Epithelial cell of esophagus (primary cell): ENCODE measurements at regions not wholly inside any gene's neighbourhood (a gene's known extent, or its start where the extent isn't known, plus 50 kb on each side); places are given as distances from the start of the nearest gene placed in this dataset.

Experiments
- DNase-seq: peaks from one replicate; pipeline ENCODE4 v3.0.0; 2010; ENCODE audit warnings: low read depth
- H3K4me3 ChIP-seq: 2 replicates; pipeline ENCODE4 v1.5.1; 2011; ENCODE audit warnings: mild to moderate bottlenecking, low read length, control low read depth
- TF ChIP-seq, protein P1 (sequence below): IDR thresholded peaks from 2 replicates; pipeline ENCODE4 v1.5.1; 2011; ENCODE audit warnings: low read depth, mild to moderate bottlenecking, low read length, control low read depth, inconsistent platforms; ENCODE audit not compliant: insufficient read depth; ENCODE audit errors: missing control alignments

DNA sequence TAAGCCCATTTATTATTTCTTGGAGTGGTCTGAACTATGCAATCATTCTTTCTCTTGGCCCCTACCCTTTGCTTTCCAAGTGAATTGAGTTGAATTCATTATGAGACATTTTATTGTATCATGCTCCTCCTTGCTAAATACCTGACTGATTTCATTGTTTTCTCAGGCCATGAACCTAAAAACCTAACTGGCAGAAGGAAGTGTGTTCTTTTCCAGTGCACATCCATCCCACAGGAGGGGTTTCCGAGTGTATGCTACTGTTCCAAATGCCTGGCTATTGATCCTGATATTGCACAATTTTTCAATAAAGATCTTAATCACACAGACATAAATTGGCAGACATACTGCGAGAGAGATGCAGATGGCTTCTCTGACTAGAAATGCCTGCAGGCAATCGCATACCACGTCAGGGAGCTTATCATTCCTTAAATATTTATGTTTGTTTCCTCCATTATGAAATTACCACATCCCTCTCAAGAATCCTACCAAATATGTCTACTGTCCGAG is 162.2 kb upstream of the EGLN3 start:
- TF ChIP-seq, protein P1, sequence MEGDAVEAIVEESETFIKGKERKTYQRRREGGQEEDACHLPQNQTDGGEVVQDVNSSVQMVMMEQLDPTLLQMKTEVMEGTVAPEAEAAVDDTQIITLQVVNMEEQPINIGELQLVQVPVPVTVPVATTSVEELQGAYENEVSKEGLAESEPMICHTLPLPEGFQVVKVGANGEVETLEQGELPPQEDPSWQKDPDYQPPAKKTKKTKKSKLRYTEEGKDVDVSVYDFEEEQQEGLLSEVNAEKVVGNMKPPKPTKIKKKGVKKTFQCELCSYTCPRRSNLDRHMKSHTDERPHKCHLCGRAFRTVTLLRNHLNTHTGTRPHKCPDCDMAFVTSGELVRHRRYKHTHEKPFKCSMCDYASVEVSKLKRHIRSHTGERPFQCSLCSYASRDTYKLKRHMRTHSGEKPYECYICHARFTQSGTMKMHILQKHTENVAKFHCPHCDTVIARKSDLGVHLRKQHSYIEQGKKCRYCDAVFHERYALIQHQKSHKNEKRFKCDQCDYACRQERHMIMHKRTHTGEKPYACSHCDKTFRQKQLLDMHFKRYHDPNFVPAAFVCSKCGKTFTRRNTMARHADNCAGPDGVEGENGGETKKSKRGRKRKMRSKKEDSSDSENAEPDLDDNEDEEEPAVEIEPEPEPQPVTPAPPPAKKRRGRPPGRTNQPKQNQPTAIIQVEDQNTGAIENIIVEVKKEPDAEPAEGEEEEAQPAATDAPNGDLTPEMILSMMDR: no peak
- no peak overlapping the region for H3K4me3 ChIP-seq
- DNase-seq: peak; percentile 92

DNA sequence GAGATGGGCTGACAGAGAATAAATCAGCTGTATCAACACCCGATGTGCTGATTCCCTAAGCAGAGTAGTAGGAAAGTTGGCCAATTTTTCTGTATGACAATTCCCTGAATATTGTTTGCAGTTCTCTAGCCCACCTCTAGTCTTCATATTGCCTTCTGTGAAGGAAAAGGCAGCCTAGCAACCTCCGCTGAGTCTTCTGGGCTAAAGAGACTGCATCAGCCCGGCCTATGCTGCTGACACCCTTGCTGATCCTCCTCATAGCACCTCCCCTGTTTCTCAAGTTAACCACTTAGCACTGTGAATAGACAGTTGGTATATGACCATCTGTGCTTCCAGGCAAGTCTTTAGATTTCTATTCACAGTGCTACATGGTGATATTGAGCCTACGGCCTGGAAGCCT is 161.1 kb upstream of the EGLN3 start:
- H3K4me3 ChIP-seq: no peak overlapping the region
- TF ChIP-seq, protein P1: no peak
- DNase-seq: no peak

DNA sequence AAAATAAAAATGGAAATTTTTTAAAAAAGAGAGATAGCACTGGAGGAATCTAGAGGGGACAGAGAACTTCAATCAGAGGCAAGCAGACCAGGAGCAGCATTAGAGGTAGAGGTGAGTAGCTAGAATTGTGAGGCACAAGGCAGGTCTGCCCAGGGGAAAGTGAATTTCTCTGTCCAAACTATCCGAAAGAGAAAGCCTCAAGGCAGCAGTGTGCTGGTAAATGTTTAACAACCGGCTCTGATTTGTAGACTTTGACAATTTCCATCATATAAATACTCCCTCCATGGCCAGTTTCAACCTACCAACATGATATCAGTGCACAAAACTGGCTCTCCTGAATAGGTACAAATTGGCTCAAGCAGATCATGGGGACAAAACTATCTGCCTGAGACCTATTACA is 160.6 kb upstream of the EGLN3 start:
- no peak for DNase-seq
- H3K4me3 ChIP-seq: no peak overlapping the region
- TF ChIP-seq, protein P1: no peak

DNA sequence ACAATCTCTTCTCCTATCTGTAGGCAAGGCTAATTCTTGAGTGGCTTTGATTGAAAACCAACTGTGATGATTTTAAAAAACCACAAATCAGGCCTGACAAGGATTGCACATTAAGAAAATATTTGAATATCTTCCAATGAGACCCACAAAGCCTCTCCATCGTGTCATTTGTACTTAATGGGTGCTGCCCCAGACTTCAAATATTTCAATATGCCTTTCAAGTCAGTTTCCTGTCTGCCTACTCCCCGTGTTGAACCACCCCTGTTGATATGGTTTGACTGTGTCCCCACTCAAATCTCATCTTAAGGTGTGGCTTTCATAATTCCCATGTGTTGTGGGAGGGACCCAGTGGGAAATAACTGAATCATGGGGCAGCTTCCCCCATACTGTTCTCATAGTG is 159.7 kb upstream of the EGLN3 start:
- TF ChIP-seq, protein P1: no peak
- H3K4me3 ChIP-seq: no peak overlapping the region
- no peak for DNase-seq

DNA sequence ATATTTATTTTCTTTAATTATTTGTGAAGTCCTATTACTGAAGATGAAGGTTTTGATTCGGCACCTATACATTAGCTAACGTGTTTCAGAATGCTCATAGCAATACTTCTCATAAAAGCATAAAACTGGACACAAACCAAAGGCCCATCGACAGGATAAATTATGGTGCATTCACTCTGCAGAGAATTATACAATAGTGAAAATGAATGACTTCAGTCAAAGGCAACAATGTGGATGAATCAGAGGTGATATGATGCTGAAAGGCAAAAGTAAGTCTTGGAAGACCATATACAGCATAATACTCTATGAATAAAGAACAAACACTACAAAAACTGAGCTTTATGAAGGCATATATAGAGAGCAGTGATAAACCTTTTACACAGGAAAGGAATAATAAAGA is 156.6 kb upstream of the EGLN3 start:
- DNase-seq: no peak
- H3K4me3 ChIP-seq: no peak overlapping the region
- TF ChIP-seq, protein P1: no peak

DNA sequence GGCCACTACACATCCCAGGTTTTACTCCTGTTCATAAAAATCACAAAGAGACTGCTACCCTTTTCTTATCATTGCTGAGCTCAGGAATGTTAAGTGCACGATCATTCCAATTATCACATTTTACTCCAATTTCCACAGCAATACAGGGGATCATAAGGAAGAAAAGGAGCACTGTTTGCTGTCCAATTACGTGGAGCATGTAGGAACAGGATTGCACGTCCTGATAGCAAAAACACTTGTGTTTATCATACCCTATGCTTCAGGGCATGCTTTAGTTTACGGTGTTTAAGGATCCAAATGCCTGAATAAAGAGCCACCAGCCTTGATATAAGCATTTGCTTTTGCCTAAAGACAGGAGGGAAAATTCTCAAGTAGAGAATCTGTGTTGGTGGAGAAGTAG is 155.4 kb upstream of the EGLN3 start:
- DNase-seq: peak; percentile 17
- H3K4me3 ChIP-seq: no peak overlapping the region
- TF ChIP-seq, protein P1: no peak
